Amniotic epithelial cell (primary cell): ENCODE measurements at regions not wholly inside any gene's neighbourhood (a gene's known extent, or its start where the extent isn't known, plus 50 kb on each side); places are given as distances from the start of the nearest gene placed in this dataset.
"Not testable (repeated sequence)": the region's sequence is repeated elsewhere in the genome, so short reads cannot be mapped to it uniquely, and the experiment has no call there.

ENCODE experiments used
- DNase-seq: peaks from one replicate; pipeline ENCODE4 v3.0.0-alpha.2; 2010; ENCODE audit warnings: low read depth

- DNase-seq, result no peak
Observed at GRCh38 chr6:144921206-144921975, 636.3 kb downstream of the UTRN start.

- DNase-seq, result peak; percentile 54
Observed at GRCh38 chr6:144922120-144922722, 637.1 kb downstream of the UTRN start.

GRCh38 chr6:144922771-144923490 is 637.8 kb downstream of the UTRN start:
- not testable (repeated sequence) for DNase-seq

- not testable (repeated sequence) for DNase-seq
Observed at GRCh38 chr6:144923491-144923787, 638.3 kb downstream of the UTRN start.

GRCh38 chr6:144928847-144929246 is 643.7 kb downstream of the UTRN start:
- peak; percentile 15 for DNase-seq

GRCh38 chr6:144929262-144929661 is 644.1 kb downstream of the UTRN start:
- no peak for DNase-seq

- peak; percentile 28 for DNase-seq
Observed at GRCh38 chr6:144931172-144932035, 646.3 kb downstream of the UTRN start.

- DNase-seq, result no peak
Observed at GRCh38 chr6:144932621-144933020, 647.5 kb downstream of the UTRN start.

- no peak for DNase-seq
Observed at GRCh38 chr6:144935181-144935580, 650.0 kb downstream of the UTRN start.

GRCh38 chr6:144935661-144936060 is 650.5 kb downstream of the UTRN start:
- no peak for DNase-seq

- no peak for DNase-seq
Observed at GRCh38 chr6:144936764-144937163, 651.6 kb downstream of the UTRN start.

- DNase-seq, result no peak
Observed at GRCh38 chr6:144939921-144940320, 654.8 kb downstream of the UTRN start.

GRCh38 chr6:144944106-144944505 is 659.0 kb downstream of the UTRN start:
- DNase-seq, result no peak

GRCh38 chr6:144947398-144947976 is 662.4 kb downstream of the UTRN start:
- DNase-seq, result no peak

- DNase-seq, result no peak
Observed at GRCh38 chr6:144951730-144952437, 666.7 kb downstream of the UTRN start.

GRCh38 chr6:144952456-144953240 is 667.5 kb downstream of the UTRN start:
- DNase-seq, result no peak

- DNase-seq, result peak; percentile 45
Observed at GRCh38 chr6:144953552-144954240, 668.6 kb downstream of the UTRN start.

GRCh38 chr6:144954241-144954556 is 669.1 kb downstream of the UTRN start:
- DNase-seq, result no peak

GRCh38 chr6:144955392-144955791 is 670.3 kb downstream of the UTRN start:
- DNase-seq, result no peak

GRCh38 chr6:144955859-144956258 is 670.7 kb downstream of the UTRN start:
- peak; percentile 26 for DNase-seq
